HCT116 (cell line): ENCODE measurements at regions not wholly inside any gene's neighbourhood (a gene's known extent, or its start where the extent isn't known, plus 50 kb on each side); places are given as distances from the start of the nearest gene placed in this dataset.
A peak's percentile ranks its signal among the peaks of the same experiment; 100 is the strongest.

ENCODE experiments used
- ATAC-seq: fragments of 200-7000 bp; cut with Tn5 transposase; 2 replicates; pipeline ENCODE4 v1.9.1; 2020; ENCODE audit warnings: mild to moderate bottlenecking, moderate library complexity
- BruUV-seq: library from RNA; stranded (reverse); fragments of 400-500 nt; replicated peaks from 2 replicates; lab custom pipeline; 2021; lab: Mats Ljungman, UMichigan
- CTCF ChIA-PET: fragments of 300-600 bp; sonication (Branson Sonifier 250); formaldehyde crosslinking; loops from one replicate; lab custom pipeline; 2021; ENCODE audit warnings: antibody characterized with exemption; lab: Charles Lee
- POLR2A ChIA-PET: fragments of 300-600, 350-600 bp; sonication (Branson Sonifier 250); formaldehyde crosslinking; loops from one replicate; lab custom pipeline; 2021; ENCODE audit warnings: antibody characterized with exemption; lab: Charles Lee
- RAD21 ChIA-PET, 2 experiments: fragments of 300-600 bp; sonication (Branson Sonifier 250); formaldehyde crosslinking; loops; one replicate each; lab custom pipeline; 2023; ENCODE audit warnings: low total read pairs in 2 of 2; ENCODE audit not compliant: uncharacterized antibody in 2 of 2, unreplicated experiment in 2 of 2, low non-redundant PET in 1 of 2; lab: Charles Lee
- DNase-seq: peaks from one replicate; pipeline ENCODE4 v3.0.0-alpha.2; 2010; ENCODE audit warnings: low read depth, low spot score
- H2AFZ ChIP-seq: fragments of 200-600 bp; shearing (Covaris generic), sonication (generic); 2 replicates; pipeline ENCODE4 v1.6.1; 2017; ENCODE audit warnings: low read depth, mixed run types, mixed read lengths, antibody characterized with exemption, low read length; ENCODE audit not compliant: poor library complexity, severe bottlenecking
- H3K27ac ChIP-seq: 2 replicates; pipeline ENCODE4 v1.5.1; 2012; ENCODE audit warnings: low read depth, low read length
- H3K27me3 ChIP-seq: fragments of 200-600 bp; sonication (generic); 2 replicates; pipeline ENCODE4 v1.6.1; 2016; ENCODE audit warnings: mixed run types, low read length, mixed read lengths; ENCODE audit not compliant: insufficient read depth
- H3K36me3 ChIP-seq, 2 experiments: fragments of 200-500 bp in 1 of 2; fragments of 200-600 bp in 1 of 2; sonication (Bioruptor generic) in 1 of 2; sonication (generic) in 1 of 2; 2 replicates each; pipeline versions ENCODE4 v1.5.1 to v1.6.1; 2014 to 2016; ENCODE audit warnings: low read length in 2 of 2, inconsistent platforms in 1 of 2, mixed read lengths in 1 of 2, mixed run types in 1 of 2; ENCODE audit not compliant: insufficient read depth in 2 of 2, control insufficient read depth in 1 of 2
- H3K4me1 ChIP-seq, 2 experiments: fragments of 200-600 bp in 1 of 2; sonication (generic) in 1 of 2; 2 replicates each; pipeline versions ENCODE4 v1.5.1 to v1.6.1; 2012 to 2017; ENCODE audit warnings: low read length in 2 of 2, inconsistent platforms in 1 of 2, mild to moderate bottlenecking in 1 of 2, mixed read lengths in 1 of 2, mixed run types in 1 of 2, moderate library complexity in 1 of 2; ENCODE audit not compliant: insufficient read depth in 2 of 2, control insufficient read depth in 1 of 2
- H3K4me2 ChIP-seq: fragments of 200-600 bp; sonication (generic); 2 replicates; pipeline ENCODE4 v1.6.1; 2017; ENCODE audit warnings: mixed run types, low read length, mixed read lengths
- H3K4me3 ChIP-seq, 2 experiments: fragments of 200-600 bp in 1 of 2; sonication (generic) in 1 of 2; replicated peaks in 1 of 2; 2 replicates each; pipeline ENCODE4 v1.5.1; 2011 to 2016; ENCODE audit warnings: low read length in 2 of 2, control low read depth in 1 of 2, low read depth in 1 of 2, mild to moderate bottlenecking in 1 of 2, mixed read lengths in 1 of 2, mixed run types in 1 of 2
- H3K79me2 ChIP-seq: fragments of 200-600 bp; sonication (generic); 2 replicates; pipeline ENCODE4 v1.6.1; 2017; ENCODE audit warnings: mild to moderate bottlenecking, mixed run types, low read length, moderate library complexity, mixed read lengths; ENCODE audit not compliant: insufficient read depth
- H3K9ac ChIP-seq: fragments of 200-600 bp; sonication (generic); 2 replicates; pipeline ENCODE4 v1.6.1; 2016; ENCODE audit warnings: low read length, mixed read lengths
- H3K9me2 ChIP-seq: fragments of 200-600 bp; sonication (generic), shearing (Covaris generic); 2 replicates; pipeline ENCODE4 v1.6.1; 2017; ENCODE audit warnings: mixed run types, mild to moderate bottlenecking, moderate library complexity; ENCODE audit not compliant: insufficient read depth
- H3K9me3 ChIP-seq, 2 experiments: fragments of 200-500 bp in 1 of 2; fragments of 200-600 bp in 1 of 2; sonication (Bioruptor generic) in 1 of 2; sonication (generic) in 1 of 2; 2 replicates each; pipeline ENCODE4 v1.6.1; 2014 to 2017; ENCODE audit warnings: low read length in 2 of 2, mixed read lengths in 2 of 2, inconsistent platforms in 1 of 2, low read depth in 1 of 2, mild to moderate bottlenecking in 1 of 2, mixed run types in 1 of 2, moderate library complexity in 1 of 2; ENCODE audit not compliant: control insufficient read depth in 1 of 2, insufficient read depth in 1 of 2
- H4K20me1 ChIP-seq: fragments of 200-600 bp; sonication (generic), shearing (Covaris generic); 2 replicates; pipeline ENCODE4 v1.6.1; 2017; ENCODE audit warnings: mixed run types, mild to moderate bottlenecking, moderate library complexity; ENCODE audit not compliant: insufficient read depth
- EZH2 ChIP-seq: fragments of 200-600 bp; sonication (generic); IDR thresholded peaks from 2 replicates; pipeline ENCODE4 v1.6.1; 2017; ENCODE audit warnings: antibody characterized with exemption, mixed run types
- POLR2AphosphoS5 ChIP-seq: IDR thresholded peaks from 2 replicates; pipeline ENCODE4 v1.6.1; 2011; ENCODE audit warnings: mild to moderate bottlenecking, low read depth, low read length, moderate library complexity
- RAD21 ChIP-seq: IDR thresholded peaks from 2 replicates; pipeline ENCODE4 v1.6.1; 2012; ENCODE audit warnings: low read depth, mild to moderate bottlenecking
- YY1 ChIP-seq: IDR thresholded peaks from 2 replicates; pipeline ENCODE4 v1.6.1; 2011; ENCODE audit warnings: low read length, low read depth, moderate library complexity, mild to moderate bottlenecking; ENCODE audit not compliant: insufficient replicate concordance; ENCODE audit errors: extremely low read depth
- intact Hi-C: fragments of 100-400 bp; cut with micrococcal nuclease; formaldehyde crosslinking; loops from 2 replicates; pipeline ENCODE4 v1.10.0; 2022
- TF ChIP-seq, protein P1 (sequence below): IDR thresholded peaks from 2 replicates; pipeline ENCODE4 v1.6.1; 2012
- TF ChIP-seq, protein P2 (sequence below), 3 experiments: fragments of 200-600 bp in 1 of 3; sonication (generic) in 1 of 3; IDR thresholded peaks in 2 of 3; conservative IDR thresholded peaks in 1 of 3; 2 replicates each; pipeline ENCODE4 v1.5.1; 2012 to 2017; ENCODE audit warnings: low read depth in 2 of 3, low read length in 2 of 3, antibody characterized with exemption in 1 of 3, borderline replicate concordance in 1 of 3, control low read depth in 1 of 3, mild to moderate bottlenecking in 1 of 3, mixed read lengths in 1 of 3, mixed run types in 1 of 3, moderate library complexity in 1 of 3; ENCODE audit not compliant: insufficient read depth in 1 of 3

DNA sequence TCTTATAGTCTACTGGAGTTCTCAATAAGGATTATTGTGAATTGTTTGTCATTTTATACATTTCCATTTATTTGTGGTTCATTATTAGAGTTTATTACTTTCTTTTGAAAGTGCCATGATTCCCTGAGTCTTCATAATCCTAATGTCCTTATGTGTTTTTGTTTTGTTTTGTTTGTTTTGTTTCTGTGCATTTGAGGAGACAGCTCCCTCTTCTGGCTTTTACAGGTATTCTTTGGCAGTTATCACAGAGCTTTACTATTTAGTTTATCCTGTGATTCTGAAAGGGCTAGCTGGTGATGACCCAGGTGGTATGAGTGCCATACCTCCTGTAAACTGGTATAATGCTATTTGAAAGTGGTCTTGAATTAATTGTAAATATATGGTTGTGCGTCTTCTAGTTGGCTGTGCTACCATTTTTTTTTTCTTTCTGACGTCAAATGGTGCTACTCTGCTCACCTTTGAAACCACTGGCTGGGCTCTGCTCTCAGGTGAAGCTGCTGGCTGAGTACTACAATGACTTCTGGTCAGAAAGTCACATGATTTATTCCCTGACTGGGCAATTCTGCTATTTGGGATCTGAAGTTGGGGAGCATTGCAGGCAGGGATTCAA, 751.2 kb downstream of the JRKL start:
- Histone ChIP-seq H2AFZ (no peak overlapping the region), H4K20me1 (no peaks in the 10 kb centered on the region), H3K9me2 (no peaks in the 10 kb centered on the region), H3K79me2 (no peaks in the 10 kb centered on the region), H3K4me1 (no peaks in the 10 kb centered on the region), H3K36me3 (no peaks in the 10 kb centered on the region), H3K9ac (no peak overlapping the region), H3K4me3 (no peak overlapping the region), H3K27ac (no peak overlapping the region), H3K27me3 (no peaks in the 10 kb centered on the region), H3K9me3 (peaks cover 0 to 4% of the 10 kb centered on the region in 2 experiments; a peak in 1 of 4 replicates), H3K4me2 (no peak overlapping the region)
- TF ChIP-seq EZH2, result no peak
- TF ChIP-seq, protein P1, sequence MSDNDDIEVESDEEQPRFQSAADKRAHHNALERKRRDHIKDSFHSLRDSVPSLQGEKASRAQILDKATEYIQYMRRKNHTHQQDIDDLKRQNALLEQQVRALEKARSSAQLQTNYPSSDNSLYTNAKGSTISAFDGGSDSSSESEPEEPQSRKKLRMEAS, result no peak
- TF ChIP-seq, protein P2, sequence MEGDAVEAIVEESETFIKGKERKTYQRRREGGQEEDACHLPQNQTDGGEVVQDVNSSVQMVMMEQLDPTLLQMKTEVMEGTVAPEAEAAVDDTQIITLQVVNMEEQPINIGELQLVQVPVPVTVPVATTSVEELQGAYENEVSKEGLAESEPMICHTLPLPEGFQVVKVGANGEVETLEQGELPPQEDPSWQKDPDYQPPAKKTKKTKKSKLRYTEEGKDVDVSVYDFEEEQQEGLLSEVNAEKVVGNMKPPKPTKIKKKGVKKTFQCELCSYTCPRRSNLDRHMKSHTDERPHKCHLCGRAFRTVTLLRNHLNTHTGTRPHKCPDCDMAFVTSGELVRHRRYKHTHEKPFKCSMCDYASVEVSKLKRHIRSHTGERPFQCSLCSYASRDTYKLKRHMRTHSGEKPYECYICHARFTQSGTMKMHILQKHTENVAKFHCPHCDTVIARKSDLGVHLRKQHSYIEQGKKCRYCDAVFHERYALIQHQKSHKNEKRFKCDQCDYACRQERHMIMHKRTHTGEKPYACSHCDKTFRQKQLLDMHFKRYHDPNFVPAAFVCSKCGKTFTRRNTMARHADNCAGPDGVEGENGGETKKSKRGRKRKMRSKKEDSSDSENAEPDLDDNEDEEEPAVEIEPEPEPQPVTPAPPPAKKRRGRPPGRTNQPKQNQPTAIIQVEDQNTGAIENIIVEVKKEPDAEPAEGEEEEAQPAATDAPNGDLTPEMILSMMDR (IDR thresholded peaks at IDR 0.05 in 2 of 3, conservative IDR thresholded peaks at IDR 0.05 in 1 of 3; ENCODE audit: borderline replicate concordance in 1 of 3, insufficient read depth in 1 of 3, low read depth in 2 of 3, low read length in 2 of 3), result peak in 2 of 3 experiments; percentile 21 to 44; a peak in 3 of 6 replicates
- peak; percentile 37 for TF ChIP-seq RAD21
- no peak for TF ChIP-seq YY1
- no peak for TF ChIP-seq POLR2AphosphoS5
- no peak for ATAC-seq
- DNase-seq, result no peak
- ChIA-PET RAD21 (no interaction called here), POLR2A (interaction anchor here (1.2 kb wide), 1 partner anchor 676 kb away, joined by 3 read pairs; no protein-coding TSS in a partner anchor), CTCF (interaction anchor here (0.9 to 2.2 kb wide), 7 partner anchors 11 to 1875 kb away, joined by 3 to 78 read pairs (median 4); no protein-coding TSS in a partner anchor)
- BruUV-seq, result no TSS peak
- intact Hi-C loops, result loop anchor here (2.0 kb wide), 1 partner anchor 676 kb away; no protein-coding TSS in a partner anchor
